ENCODE measurements at regions not wholly inside any gene's neighbourhood (a gene's known extent, or its start where the extent isn't known, plus 50 kb on each side); places are given as distances from the start of the nearest gene placed in this dataset.

DNA sequence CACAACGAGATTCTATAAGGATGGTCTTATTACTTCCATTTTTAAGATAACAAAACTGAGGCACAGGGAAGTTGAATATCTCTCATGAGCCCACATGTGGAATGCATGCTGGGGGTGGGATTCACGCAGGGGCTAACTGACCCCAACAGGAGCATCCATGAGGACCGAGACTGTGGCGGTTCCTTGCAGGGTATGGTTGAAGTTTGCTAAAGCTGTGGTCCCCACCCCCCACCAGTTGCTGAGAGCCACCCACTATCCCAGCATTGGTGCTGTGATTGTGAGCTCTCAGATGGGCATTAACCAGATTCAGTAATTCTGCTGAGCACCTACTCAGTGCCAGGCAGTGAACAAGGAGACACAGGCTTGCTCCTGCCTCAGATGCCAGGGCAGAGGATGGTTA lies 116.0 kb upstream of the TEX51 start:
- TF ChIP-seq, protein P1, sequence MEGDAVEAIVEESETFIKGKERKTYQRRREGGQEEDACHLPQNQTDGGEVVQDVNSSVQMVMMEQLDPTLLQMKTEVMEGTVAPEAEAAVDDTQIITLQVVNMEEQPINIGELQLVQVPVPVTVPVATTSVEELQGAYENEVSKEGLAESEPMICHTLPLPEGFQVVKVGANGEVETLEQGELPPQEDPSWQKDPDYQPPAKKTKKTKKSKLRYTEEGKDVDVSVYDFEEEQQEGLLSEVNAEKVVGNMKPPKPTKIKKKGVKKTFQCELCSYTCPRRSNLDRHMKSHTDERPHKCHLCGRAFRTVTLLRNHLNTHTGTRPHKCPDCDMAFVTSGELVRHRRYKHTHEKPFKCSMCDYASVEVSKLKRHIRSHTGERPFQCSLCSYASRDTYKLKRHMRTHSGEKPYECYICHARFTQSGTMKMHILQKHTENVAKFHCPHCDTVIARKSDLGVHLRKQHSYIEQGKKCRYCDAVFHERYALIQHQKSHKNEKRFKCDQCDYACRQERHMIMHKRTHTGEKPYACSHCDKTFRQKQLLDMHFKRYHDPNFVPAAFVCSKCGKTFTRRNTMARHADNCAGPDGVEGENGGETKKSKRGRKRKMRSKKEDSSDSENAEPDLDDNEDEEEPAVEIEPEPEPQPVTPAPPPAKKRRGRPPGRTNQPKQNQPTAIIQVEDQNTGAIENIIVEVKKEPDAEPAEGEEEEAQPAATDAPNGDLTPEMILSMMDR (conservative IDR thresholded peaks at IDR 0.05; ENCODE audit: low read length): no peak
- TF ChIP-seq EZH2phosphoT487 (IDR thresholded peaks at IDR 0.05; ENCODE audit: borderline replicate concordance, low read depth, low read length): no peak

All from OCI-LY7 (cell line).